Left ventricle myocardium inferior (tissue), 1 donor: ENCODE measurements at regions not wholly inside any gene's neighbourhood (a gene's known extent, or its start where the extent isn't known, plus 50 kb on each side); places are given as distances from the start of the nearest gene placed in this dataset.

Experiments
- DNase-seq: peaks from one replicate; pipeline ENCODE4 v3.0.0-alpha.2; 2020
- H3K27ac ChIP-seq: fragments of 200-600 bp; replicated peaks from 2 replicates; pipeline ENCODE4 v1.8.0; 2021
- H3K27me3 ChIP-seq: fragments of 200-600 bp; 2 replicates; pipeline ENCODE4 v1.8.0; 2021; ENCODE audit warnings: low read depth
- H3K36me3 ChIP-seq: fragments of 200-600 bp; 2 replicates; pipeline ENCODE4 v1.8.0; 2021
- H3K4me1 ChIP-seq: fragments of 200-600 bp; 2 replicates; pipeline ENCODE4 v1.8.0; 2021
- H3K4me3 ChIP-seq: fragments of 200-600 bp; 2 replicates; pipeline ENCODE4 v1.8.0; 2021; ENCODE audit warnings: mild to moderate bottlenecking, moderate library complexity
- H3K9me3 ChIP-seq: fragments of 200-600 bp; replicated peaks from 2 replicates; pipeline ENCODE4 v1.8.0; 2021
- intact Hi-C: fragments of 100-400 bp; cut with micrococcal nuclease; formaldehyde crosslinking; loops from one replicate; pipeline ENCODE4 v1.11.0; 2022
- TF ChIP-seq, protein P1 (sequence below): fragments of 200-600 bp; IDR thresholded peaks from 2 replicates; pipeline ENCODE4 v1.8.0; 2021; ENCODE audit warnings: antibody characterized with exemption, mild to moderate bottlenecking, borderline replicate concordance
- donor health status: DM: no; HTN: yes; CAD: no; lungs with severe emphysema.

DNA sequence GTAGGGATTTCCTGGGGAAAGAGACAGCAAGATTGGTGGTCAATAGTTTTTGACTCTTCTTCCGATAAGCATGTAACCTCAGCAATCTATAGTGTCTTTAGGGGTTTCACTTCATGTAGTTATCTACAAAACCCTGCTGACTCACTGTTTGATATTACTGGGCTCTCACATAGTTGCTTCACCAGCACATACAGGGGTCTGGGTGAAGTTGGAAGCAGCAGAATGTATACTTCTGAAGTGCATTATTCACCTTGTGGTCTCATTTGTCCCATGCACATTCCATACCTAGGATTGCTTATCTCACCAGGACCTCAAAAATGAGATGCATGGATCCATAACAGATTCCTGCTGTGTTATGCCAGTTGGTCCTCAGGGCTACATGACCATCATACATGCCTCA is 280.0 kb downstream of the LRIG3 start:
- no peaks in the 10 kb centered on the region for H3K4me1 ChIP-seq
- TF ChIP-seq, protein P1, sequence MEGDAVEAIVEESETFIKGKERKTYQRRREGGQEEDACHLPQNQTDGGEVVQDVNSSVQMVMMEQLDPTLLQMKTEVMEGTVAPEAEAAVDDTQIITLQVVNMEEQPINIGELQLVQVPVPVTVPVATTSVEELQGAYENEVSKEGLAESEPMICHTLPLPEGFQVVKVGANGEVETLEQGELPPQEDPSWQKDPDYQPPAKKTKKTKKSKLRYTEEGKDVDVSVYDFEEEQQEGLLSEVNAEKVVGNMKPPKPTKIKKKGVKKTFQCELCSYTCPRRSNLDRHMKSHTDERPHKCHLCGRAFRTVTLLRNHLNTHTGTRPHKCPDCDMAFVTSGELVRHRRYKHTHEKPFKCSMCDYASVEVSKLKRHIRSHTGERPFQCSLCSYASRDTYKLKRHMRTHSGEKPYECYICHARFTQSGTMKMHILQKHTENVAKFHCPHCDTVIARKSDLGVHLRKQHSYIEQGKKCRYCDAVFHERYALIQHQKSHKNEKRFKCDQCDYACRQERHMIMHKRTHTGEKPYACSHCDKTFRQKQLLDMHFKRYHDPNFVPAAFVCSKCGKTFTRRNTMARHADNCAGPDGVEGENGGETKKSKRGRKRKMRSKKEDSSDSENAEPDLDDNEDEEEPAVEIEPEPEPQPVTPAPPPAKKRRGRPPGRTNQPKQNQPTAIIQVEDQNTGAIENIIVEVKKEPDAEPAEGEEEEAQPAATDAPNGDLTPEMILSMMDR: no peak
- intact Hi-C loops: no loop called here
- H3K36me3 ChIP-seq: no peaks in the 10 kb centered on the region
- H3K4me3 ChIP-seq: no peak overlapping the region
- DNase-seq: no peak
- peaks cover 3% of the 10 kb centered on the region for H3K27me3 ChIP-seq
- H3K9me3 ChIP-seq: peaks cover 6% of the 10 kb centered on the region
- no peak overlapping the region for H3K27ac ChIP-seq

DNA sequence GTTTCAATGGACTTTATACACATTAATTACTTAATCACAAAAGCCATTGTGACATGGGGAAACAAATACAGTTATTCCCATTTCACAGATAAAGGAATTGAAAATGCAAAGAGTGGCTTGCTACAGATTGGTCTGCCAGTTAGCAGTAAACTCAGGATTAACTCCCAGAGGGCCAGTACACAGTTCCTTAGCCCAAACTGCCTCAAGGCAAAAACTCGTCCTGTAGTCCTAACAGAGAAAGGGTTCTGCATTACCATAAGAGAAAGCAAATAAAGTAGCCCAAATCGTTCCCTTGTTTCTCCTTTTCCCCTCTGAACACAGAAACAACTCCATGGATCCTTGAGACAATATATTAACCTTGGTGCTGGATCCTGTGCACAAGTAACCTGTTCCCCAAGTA is 274.4 kb downstream of the LRIG3 start:
- H3K4me3 ChIP-seq: no peak overlapping the region
- H3K4me1 ChIP-seq: no peaks in the 10 kb centered on the region
- intact Hi-C loops: no loop called here
- H3K36me3 ChIP-seq: no peaks in the 10 kb centered on the region
- DNase-seq: no peak
- H3K9me3 ChIP-seq: no peaks in the 10 kb centered on the region
- no peak overlapping the region for H3K27ac ChIP-seq
- H3K27me3 ChIP-seq: peaks cover 3% of the 10 kb centered on the region
- TF ChIP-seq, protein P1: no peak

DNA sequence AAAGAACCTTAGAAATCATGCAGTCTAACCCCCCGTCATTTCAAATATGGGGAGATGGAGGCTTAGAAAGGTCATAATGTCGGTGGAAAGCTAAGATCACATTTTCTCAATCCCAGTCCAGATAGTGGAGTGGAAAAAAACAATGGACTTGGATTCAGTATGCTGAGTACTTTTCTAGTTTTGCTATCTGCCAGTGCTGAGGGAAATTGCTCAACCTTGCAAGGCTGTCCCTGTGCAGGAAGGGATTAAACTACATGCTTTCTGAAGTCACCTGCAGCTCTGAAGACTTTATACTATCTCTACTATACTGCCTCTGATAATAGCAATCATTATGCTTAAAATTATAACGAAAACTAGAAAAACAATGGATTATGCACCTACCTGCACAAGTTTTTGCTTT is 272.8 kb downstream of the LRIG3 start:
- TF ChIP-seq, protein P1: no peak
- Histone ChIP-seq H3K27ac (no peak overlapping the region), H3K4me1 (no peaks in the 10 kb centered on the region), H3K27me3 (peaks cover 3% of the 10 kb centered on the region), H3K36me3 (no peaks in the 10 kb centered on the region), H3K9me3 (no peaks in the 10 kb centered on the region), H3K4me3 (no peak overlapping the region)
- no peak for DNase-seq
- intact Hi-C loops: no loop called here

DNA sequence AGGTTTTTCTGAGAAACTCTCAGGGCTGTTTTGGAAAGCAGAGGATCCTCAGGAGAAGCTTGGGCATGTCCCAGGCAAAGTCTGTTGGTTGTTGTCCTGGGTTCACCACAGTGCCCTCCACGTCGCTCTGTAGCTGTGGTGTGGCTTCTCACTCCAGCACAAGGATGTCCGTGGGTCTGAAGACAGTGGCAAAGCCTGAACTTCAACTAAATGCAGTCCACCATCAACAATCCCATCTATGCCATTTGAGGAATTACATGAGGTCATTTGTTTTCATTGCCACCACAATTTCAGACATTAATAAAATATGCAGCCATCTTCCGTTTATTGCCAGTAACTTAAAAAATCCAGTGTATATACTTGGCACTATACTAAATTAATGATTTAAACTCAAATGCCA is 272.1 kb downstream of the LRIG3 start:
- H3K36me3 ChIP-seq: no peaks in the 10 kb centered on the region
- H3K27ac ChIP-seq: no peak overlapping the region
- H3K9me3 ChIP-seq: no peaks in the 10 kb centered on the region
- no peak for DNase-seq
- H3K4me3 ChIP-seq: no peak overlapping the region
- intact Hi-C loops: no loop called here
- no peaks in the 10 kb centered on the region for H3K4me1 ChIP-seq
- TF ChIP-seq, protein P1: no peak
- H3K27me3 ChIP-seq: peaks cover 3% of the 10 kb centered on the region

DNA sequence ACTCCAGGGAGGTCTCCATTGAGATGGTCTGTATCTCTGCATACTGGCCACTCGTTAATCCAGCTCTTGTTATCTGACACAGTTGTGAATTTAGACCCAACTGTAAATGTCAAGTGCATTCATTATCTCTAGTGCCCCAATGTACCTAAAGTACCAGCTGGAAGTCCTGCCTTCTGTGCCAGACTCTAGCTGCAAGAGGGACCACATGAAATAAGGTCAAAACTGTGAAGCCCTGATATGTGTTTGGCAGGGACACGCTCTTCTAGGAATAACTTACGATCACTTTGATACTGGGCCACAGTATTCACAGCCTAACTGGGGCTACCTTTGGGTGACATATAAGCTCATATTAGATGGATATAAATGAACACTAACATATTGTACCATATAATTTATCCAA is 268.5 kb downstream of the LRIG3 start:
- Histone ChIP-seq H3K9me3 (peaks cover 13% of the 10 kb centered on the region), H3K27ac (no peak overlapping the region), H3K36me3 (no peaks in the 10 kb centered on the region), H3K27me3 (peaks cover 14% of the 10 kb centered on the region), H3K4me3 (no peak overlapping the region), H3K4me1 (no peaks in the 10 kb centered on the region)
- TF ChIP-seq, protein P1: no peak
- intact Hi-C loops: no loop called here
- no peak for DNase-seq

DNA sequence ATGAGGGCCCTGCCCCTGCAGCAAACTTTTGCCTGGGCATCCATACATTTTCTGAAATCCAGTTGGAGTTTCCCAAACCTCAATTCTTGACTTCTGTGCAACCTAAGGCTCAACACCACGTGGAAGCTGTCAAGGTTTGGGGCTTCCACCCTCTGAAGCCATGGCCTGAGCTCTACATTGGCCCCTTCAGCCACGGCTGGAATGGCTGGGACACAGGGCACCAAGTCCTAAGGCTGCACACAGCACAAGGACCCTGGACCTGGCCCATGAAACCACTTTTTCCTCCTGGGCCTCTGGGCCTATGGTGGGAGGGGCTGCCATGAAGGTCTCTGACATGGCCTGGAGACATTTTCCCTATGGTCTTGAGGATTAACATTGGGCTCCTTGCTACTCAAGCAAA is 266.3 kb downstream of the LRIG3 start:
- Histone ChIP-seq H3K27ac (no peak overlapping the region), H3K9me3 (peaks cover 13% of the 10 kb centered on the region), H3K4me3 (no peak overlapping the region), H3K4me1 (no peaks in the 10 kb centered on the region), H3K27me3 (peaks cover 14% of the 10 kb centered on the region), H3K36me3 (no peaks in the 10 kb centered on the region)
- intact Hi-C loops: no loop called here
- no peak for DNase-seq
- TF ChIP-seq, protein P1: no peak
